NK-92 treated with Interleukin-12 subunit alpha and Interleukin-12 subunit beta, amount 100 ng/mL, for 24 hours (cell line): ENCODE measurements at regions not wholly inside any gene's neighbourhood (a gene's known extent, or its start where the extent isn't known, plus 50 kb on each side); places are given as distances from the start of the nearest gene placed in this dataset.

Source experiments
- DNase-seq: peaks from one replicate; lab custom pipeline; 2025; lab: John Stamatoyannopoulos, UW

DNA sequence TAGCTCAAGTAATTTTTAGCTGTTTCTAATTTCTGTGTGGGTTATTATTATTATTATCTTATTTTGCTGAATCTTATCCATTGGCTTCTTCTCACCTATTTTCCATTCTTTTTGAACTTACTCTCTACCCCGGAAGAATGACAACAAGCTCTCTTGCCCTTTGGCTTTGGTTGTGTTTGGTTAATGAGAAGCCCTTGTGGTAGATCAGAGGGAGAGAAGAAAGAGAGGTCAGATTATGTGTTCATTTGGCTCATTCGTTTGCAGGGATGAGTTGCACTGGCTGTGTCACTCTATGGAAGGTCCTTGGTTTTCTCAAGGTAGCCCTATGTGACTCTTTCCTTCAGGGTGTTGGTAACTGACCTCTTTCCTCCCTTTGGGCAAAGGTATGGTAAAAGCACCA, 391.9 kb downstream of the LMO4 start:
- no peak for DNase-seq

GRCh38 chr1:87723193-87723592, 394.5 kb downstream of the LMO4 start:
- DNase-seq, result no peak

- no peak for DNase-seq
These were observed 399.5 kb downstream of the LMO4 start for GRCh38 chr1:87728169-87728568.

DNA sequence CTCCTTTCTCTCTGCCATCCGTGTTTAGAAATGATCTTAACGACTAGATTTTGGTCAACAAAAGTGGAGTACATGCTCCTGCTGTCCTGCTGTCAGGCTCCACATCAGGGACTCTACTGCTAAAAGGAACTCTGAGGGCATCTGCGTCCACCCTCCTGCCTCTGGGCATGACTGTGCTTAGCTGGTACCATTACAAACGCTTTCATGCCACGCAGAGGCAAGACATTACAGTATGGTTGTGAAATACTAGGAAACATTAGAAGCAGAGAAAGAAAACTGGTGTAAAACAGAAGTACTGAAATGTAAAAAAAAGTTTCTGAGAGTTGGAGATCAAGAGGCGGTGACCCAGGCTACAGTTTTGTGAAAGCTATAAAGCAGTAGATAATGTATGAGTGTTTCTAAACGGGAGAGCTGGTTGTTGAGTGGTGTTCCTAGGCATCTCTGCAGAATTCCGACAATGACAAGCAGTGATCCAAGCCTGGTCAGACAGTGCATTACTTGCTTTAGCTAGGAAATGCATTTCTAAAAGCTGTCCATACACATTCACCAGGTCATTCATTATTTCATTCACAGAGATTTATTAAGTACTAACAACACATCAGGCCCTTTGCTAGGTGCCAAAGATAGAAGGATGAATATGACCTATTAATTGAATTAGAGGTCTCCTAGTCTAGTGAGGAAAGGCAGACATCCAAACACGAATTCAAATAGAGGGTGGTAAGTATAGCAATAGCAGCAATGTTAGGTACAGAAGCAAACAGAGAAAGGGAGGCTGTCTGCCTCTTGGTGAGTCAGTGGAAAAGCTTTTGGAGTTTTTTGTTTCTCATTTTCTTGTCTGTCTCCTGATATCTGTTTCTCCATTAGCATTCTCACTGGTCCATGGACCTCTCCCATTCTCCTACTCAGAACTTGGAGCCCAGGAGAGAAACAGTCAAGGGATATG, 401.9 kb downstream of the LMO4 start:
- DNase-seq, result no peak

DNA sequence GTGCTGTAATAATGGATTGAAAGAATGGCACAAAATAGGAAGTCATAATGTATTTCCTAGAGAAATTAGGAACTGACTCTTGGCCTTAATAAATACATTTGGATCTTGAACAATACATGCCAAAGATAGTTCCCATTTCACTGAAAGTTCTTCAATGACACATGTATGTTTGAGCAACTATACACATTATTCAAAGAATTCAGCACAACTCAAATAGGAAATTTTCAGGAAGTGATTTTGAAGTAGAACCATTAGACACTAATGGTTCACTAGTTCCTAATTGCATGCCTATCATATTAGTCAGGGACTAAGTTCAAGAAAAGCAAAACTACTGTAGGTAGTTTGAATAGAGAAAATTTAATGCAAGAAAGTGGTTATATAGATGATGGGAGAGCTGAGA, 404.7 kb downstream of the LMO4 start:
- DNase-seq, result no peak

- DNase-seq, result no peak
These were observed 407.1 kb downstream of the LMO4 start for GRCh38 chr1:87735750-87736149.

DNA sequence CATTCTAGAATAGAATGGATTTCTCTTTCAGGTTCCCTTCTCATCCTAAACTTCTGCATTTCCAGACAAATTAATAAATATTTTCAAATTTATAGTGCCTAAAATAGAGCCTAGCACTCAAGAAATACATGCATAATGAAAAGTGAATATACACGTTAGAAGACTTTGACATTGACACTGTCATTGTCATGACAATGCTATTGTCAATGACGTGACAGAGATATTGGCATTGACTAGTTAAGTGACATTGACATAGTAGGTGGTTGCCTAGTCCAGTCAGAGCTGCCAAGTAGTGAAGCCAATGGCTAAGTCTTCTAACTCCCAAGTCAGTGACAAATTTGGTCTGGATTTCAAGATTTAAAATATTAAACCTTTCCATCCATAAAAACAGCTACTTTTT, 410.5 kb downstream of the LMO4 start:
- DNase-seq, result no peak

DNA sequence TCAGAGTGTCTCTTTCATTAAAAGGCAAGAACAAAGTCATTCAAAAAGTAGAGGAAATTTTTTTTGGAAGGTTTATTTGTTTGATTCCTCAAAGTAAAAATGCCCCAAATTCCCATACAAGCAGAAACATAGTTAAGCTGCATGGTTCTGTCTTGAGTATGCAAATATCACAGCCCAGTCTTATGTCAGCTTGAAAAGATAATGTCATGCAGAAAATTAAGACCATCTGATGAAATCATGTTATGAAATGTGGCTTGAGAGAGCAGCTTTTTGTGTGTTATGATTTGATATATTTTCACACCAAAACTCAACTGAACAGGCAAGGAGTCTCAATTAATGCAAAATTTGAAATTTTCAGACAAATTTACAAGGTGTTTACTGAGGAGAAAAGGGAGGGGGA, 411.0 kb downstream of the LMO4 start:
- no peak for DNase-seq

DNA sequence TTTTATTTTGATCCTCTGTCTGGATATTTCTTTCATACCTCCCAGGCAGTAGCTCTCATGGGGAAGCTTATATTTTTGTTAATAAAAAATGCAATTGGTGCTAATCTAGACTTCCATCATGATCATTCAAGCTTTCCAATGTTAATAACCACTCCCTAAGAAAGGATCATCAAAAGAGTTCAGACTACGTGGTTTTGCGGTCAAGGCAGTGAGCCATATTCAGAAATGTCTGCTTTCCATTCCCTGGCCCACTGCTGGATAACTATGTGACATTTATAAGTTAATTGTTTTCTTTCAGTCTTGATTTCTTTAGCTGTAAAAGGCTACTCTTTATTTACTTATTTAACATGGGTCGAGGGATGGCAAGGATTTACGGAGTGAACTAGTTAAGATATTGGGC, 414.6 kb downstream of the LMO4 start:
- DNase-seq, result no peak

DNA sequence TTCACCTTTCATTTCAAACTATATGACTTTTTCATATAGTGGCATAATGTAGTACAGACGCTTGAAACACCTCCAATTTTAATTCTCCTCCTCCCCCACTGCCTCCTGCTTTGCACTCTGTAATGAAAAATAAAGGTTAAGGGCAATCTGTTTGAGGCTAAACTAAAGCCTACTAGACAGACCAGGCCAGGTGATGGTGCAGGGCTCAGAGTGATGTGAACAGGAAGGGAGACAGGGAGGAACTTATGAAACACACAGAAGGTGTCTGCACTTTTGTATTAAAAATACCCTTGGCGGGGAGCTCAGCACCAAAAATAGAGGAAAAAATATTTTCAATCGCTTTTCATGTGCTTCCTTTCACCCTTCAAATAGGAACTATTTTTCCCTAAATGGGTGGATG, 415.4 kb downstream of the LMO4 start:
- no peak for DNase-seq

GRCh38 chr1:87744763-87745162, 416.1 kb downstream of the LMO4 start:
- DNase-seq, result no peak

DNA sequence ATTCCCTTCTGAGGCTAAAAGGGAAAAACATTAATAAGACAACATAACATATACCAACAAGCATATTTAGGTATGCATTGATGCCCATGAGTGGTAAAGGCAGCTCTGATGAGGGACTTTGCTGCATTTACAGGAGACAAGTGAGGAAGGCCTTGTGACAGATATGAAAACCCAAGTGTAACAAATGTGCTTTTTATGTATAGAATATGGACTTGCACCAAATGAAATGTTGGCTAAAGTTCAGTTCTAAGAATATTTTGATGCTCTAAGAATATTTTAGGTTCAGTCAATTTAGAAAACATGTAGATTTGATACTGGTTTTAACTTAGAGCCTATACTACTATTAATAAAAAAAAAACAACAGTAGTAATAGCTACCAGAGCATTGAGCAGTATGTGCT, 424.7 kb downstream of the LMO4 start:
- DNase-seq, result no peak

DNA sequence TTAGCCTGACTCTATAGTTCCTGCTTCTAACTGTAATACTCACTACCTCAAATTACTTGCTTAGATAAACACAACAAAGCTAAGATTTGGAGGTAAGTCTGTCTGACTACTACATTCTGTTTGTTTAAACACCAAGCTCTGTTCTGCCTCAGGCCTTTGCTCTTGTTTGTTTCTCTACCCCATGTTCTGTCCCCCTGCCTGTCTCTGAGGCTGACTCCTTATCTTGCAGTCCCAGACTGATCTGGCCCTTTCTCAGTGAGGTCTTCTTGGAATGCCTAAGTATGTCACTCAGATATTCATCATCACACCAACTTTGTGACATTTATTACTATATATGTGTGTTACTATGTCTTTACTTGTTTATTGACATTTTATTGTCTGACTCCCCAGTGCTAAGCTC, 425.5 kb downstream of the LMO4 start:
- no peak for DNase-seq

DNA sequence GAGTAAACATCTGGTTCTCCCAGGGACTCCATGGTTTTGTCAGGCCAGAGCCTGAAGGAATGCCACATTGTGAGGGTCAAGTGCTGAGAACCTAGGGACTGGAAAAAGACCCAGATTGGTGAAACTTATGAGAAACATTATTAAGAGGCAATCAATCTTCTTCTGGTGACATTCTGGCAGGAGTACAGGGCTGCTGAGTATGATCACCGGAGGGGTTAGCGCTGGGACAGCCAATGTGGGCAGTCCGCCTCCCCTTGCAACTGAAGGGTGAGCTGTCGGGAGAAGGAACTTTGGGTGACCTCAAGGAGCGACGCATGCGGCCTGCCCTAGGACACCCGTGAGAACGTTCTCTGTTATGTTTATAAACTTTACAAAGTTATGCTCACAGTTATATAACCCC, 429.0 kb downstream of the LMO4 start:
- DNase-seq, result no peak

GRCh38 chr1:87759421-87760087, 430.9 kb downstream of the LMO4 start:
- DNase-seq, result no peak

GRCh38 chr1:87760155-87760554, 431.5 kb downstream of the LMO4 start:
- no peak for DNase-seq

DNA sequence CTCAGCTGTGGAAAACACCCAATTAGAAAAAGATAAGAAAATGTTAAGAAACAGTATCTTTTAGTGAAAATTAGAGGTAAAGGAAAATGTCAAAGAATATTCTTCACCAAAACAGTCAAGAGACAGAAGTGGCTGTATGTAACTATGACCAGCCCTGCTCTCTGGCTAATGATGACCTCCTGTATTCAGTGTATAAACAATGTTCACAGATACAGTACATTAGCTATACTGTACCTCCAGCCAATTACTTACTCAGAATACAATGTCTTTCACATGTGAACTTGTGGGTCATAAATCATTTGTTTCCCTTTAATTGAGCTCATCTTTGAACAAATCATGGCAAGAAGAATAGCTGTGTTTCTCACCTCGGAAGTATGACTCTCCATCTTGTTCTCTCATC, 432.0 kb downstream of the LMO4 start:
- no peak for DNase-seq

GRCh38 chr1:87763483-87763882, 434.8 kb downstream of the LMO4 start:
- no peak for DNase-seq

- DNase-seq, result no peak
These were observed 436.5 kb downstream of the LMO4 start for GRCh38 chr1:87765057-87765680.

GRCh38 chr1:87765681-87766070, 437.0 kb downstream of the LMO4 start:
- no peak for DNase-seq

DNA sequence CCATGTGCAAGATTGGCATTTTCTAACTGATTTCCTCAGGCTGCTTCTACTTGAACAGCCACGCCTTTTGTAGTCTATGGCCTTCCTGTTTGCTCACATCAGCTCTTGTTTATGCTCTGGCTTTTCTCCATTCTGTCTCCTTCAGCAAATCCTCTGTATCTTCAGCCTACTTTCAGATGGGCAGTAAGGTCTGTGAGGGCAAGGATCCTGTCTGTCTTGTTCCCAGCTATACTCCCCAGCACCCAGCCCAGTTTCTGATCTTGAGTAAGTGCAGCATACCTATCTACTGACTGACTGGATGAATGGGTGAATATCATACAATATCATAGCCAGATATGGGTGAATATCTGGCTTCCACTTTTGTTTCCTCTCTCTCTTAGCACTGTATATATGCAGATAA, 438.1 kb downstream of the LMO4 start:
- no peak for DNase-seq

DNA sequence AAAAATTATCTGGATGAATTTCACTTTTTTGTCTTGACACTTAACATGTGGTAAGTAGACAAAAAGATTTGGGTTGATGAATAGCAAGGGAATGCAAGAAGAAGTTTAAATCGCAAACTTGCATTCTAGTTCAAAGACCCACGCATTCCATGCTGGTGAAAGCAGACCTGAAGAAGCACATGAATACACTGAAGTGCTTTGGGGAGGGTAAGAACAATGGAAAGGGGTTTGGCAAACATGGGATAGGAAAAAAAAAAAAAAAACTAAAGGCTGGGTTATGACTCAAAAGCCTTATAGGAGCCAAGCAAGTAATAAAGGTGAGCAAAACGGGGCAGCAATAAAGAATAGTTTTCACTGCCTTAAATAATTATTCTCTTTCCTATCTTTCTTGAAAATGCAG, 450.2 kb downstream of the LMO4 start:
- DNase-seq, result no peak

DNA sequence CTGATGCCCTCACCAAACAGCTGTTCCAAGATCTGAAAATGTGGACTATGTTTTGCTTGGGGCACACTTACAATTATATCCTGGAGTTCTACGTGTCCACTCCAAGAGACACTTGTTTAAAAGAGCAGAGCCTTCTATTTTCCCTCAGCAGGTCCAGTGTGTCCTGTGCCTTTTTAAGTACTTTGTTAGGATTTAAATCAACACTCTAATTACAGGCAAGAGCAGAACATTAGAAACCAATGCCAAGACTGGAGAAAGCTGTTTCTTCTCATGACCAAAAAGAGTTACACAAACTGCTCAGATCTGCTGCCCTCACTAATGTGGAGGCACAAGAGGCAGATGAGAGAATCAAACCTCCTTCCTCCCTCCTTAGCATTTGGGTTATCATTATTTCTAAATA, 452.9 kb downstream of the LMO4 start:
- DNase-seq, result no peak
